ENCODE measurements at regions not wholly inside any gene's neighbourhood (a gene's known extent, or its start where the extent isn't known, plus 50 kb on each side); places are given as distances from the start of the nearest gene placed in this dataset.

DNA sequence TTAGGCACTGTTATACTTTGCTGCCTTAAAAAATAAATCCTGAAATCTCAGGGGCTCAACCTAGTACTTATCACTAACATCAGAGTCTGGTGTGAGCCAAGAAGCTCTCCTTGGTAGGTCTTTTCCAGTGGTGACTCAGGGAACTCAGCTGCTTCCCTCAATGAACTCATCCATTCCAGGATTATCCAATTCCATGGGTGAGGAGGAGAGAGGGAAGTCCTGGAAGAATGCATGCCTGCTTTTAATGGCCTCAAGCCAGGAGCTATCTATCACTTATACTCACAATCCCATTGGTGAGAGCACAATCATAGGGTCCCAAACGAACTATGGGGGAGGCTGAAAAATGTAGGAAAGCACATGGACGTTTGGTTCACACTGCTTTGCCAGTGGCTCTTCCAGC lies 113.6 kb downstream of the POLR2M start:
- TF ChIP-seq CTCF (IDR thresholded peaks at IDR 0.05 in 4 of 5, conservative IDR thresholded peaks at IDR 0.05 in 1 of 5) (no peak), POLR2A (IDR thresholded peaks at IDR 0.05) (no peak)

Data from gastrocnemius medialis (tissue), 4 donors.